ENCODE measurements at regions not wholly inside any gene's neighbourhood (a gene's known extent, or its start where the extent isn't known, plus 50 kb on each side); places are given as distances from the start of the nearest gene placed in this dataset.

- no peak for TF ChIP-seq POLR2A (IDR thresholded peaks at IDR 0.05)
- no peak for TF ChIP-seq CTCF (IDR thresholded peaks at IDR 0.05)
Observed at GRCh38 chr6:21947731-21948386, 349.0 kb downstream of the PRL start.
